Nephron progenitor cell (in vitro differentiated cells): ENCODE measurements at regions not wholly inside any gene's neighbourhood (a gene's known extent, or its start where the extent isn't known, plus 50 kb on each side); places are given as distances from the start of the nearest gene placed in this dataset.
"Not testable (repeated sequence)": the region's sequence is repeated elsewhere in the genome, so short reads cannot be mapped to it uniquely, and the experiment has no call there.

Experiments
- DNase-seq: peaks from one replicate; pipeline ENCODE4 v3.0.0; 2021
- H3K27ac Mint-ChIP-seq: 2 replicates; pipeline ENCODE4 v1.8.0; 2021; ENCODE audit warnings: mild to moderate bottlenecking, moderate library complexity, mixed read lengths
- H3K27me3 Mint-ChIP-seq: 2 replicates; pipeline ENCODE4 v1.8.0; 2021; ENCODE audit warnings: mild to moderate bottlenecking, low read depth, mixed read lengths; ENCODE audit not compliant: poor library complexity
- H3K36me3 Mint-ChIP-seq: 2 replicates; pipeline ENCODE4 v1.8.0; 2021; ENCODE audit warnings: low read depth, mixed read lengths
- H3K4me1 Mint-ChIP-seq: 2 replicates; pipeline ENCODE4 v1.8.0; 2021; ENCODE audit warnings: mixed read lengths
- H3K4me3 Mint-ChIP-seq: 2 replicates; pipeline ENCODE4 v1.8.0; 2021; ENCODE audit warnings: mild to moderate bottlenecking, moderate library complexity, mixed read lengths
- H3K9me3 Mint-ChIP-seq: 2 replicates; pipeline ENCODE4 v1.8.0; 2021; ENCODE audit warnings: mild to moderate bottlenecking, moderate library complexity, mixed read lengths
- TF ChIP-seq, protein P1 (sequence below): fragments of 200-600 bp; sonication (generic); IDR thresholded peaks from 2 replicates; pipeline ENCODE4 v1.5.0; 2021; ENCODE audit warnings: antibody characterized with exemption

DNA sequence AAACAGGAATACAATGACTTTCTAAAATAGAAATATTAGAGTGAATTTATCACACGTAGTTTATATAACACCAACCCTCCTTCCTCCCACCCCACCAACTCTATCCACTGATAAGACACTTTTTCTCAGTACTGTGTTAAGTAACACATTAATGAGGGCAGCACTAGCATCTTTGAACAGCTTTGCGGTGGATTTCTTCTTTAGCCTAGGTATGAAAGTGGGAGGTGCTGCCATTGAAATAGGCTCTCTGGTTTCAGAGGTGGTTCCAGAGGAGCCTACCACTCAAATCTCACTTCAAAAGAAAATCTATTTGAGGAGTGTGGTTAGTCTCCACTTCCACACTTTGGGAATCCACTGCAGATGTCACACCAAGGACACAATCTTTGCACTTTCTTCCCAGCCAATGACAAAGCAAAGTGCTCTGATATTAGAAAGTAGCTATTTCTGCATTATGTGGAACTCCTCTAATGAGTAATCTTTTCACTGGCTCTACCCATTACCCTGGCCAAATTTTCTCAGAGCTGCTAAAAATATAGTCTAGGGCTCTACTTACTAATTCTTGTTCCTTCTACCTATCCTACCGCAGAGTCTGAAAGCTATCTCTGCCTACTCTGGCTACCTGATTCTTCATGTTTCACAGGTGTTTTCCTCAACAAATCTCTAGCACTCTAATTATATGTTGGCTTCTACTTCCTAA, 1667.8 kb downstream of the MRPL39 start:
- Mint-ChIP-seq H3K9me3 (peaks cover 42% of the 10 kb centered on the region), H3K4me1 (no peaks in the 10 kb centered on the region), H3K36me3 (no peaks in the 10 kb centered on the region), H3K27me3 (peaks cover 3% of the 10 kb centered on the region), H3K4me3 (no peak overlapping the region), H3K27ac (no peak overlapping the region)
- TF ChIP-seq, protein P1, sequence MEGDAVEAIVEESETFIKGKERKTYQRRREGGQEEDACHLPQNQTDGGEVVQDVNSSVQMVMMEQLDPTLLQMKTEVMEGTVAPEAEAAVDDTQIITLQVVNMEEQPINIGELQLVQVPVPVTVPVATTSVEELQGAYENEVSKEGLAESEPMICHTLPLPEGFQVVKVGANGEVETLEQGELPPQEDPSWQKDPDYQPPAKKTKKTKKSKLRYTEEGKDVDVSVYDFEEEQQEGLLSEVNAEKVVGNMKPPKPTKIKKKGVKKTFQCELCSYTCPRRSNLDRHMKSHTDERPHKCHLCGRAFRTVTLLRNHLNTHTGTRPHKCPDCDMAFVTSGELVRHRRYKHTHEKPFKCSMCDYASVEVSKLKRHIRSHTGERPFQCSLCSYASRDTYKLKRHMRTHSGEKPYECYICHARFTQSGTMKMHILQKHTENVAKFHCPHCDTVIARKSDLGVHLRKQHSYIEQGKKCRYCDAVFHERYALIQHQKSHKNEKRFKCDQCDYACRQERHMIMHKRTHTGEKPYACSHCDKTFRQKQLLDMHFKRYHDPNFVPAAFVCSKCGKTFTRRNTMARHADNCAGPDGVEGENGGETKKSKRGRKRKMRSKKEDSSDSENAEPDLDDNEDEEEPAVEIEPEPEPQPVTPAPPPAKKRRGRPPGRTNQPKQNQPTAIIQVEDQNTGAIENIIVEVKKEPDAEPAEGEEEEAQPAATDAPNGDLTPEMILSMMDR, result no peak
- no peak for DNase-seq

DNA sequence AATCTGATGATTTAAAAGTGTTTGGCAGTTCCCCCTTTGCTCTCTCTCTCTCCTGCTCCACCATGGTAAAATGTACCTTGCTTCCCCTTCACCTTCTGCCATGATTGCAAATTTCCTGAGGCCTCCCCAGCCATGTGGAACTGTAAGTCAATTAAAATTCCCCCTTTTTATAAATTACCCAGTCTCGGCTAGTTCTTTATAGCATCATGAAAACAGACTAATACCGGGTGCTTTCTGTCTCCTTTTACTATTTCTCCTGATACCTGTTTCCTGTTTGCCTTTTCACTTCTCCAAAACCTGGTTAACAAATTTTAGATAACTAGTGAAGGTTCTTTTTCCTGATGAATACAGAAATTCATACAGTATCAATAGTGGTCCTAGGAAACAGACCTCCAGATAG, 1670.3 kb downstream of the MRPL39 start:
- DNase-seq, result no peak
- Mint-ChIP-seq H3K9me3 (peaks cover 54% of the 10 kb centered on the region), H3K27me3 (peaks cover 3% of the 10 kb centered on the region), H3K4me1 (no peaks in the 10 kb centered on the region), H3K36me3 (no peaks in the 10 kb centered on the region), H3K27ac (no peak overlapping the region), H3K4me3 (no peak overlapping the region)
- TF ChIP-seq, protein P1, result no peak

DNA sequence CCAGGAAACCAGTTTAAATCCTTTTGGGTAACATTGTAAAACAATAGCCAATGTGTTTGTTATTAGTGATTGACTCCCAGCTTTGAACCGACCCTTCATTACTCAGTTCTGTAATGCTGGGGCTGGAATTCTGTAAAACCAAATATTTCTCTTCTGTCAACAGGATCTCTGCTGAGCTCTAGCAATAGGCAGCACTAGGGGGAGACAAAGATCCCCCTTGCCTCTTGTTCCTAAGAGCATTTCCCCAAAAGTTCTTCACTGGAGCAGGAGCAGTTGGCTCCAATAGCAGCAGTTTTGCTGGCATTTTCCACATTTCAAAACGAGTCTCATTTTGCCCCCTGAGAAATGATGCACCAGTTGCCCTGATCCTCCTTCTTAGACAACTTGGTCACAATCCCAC, 1671.1 kb downstream of the MRPL39 start:
- Mint-ChIP-seq H3K36me3 (no peaks in the 10 kb centered on the region), H3K27ac (no peak overlapping the region), H3K4me3 (no peak overlapping the region), H3K4me1 (no peaks in the 10 kb centered on the region), H3K27me3 (peaks cover 3% of the 10 kb centered on the region), H3K9me3 (peaks cover 53% of the 10 kb centered on the region)
- TF ChIP-seq, protein P1, result peak; percentile 17
- no peak for DNase-seq

DNA sequence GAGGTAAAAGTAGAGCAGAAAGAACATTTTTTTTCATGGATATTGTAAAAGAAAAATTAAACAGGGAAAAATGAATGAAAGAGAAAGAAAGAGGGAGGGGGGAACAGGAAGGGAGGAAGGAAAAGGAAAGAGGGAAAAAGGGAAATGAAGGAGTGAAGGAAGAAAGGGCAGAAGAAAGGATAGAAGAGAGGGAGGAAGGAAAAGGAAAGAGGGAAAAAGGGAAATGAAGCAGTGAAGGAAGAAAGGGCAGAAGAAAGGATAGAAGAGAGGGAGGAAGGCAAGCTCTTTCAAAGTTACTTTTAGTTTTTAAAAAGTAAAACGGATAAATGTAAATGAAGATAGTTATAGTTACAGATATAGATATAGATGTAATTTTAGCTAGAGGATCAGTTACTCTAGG, 1676.7 kb downstream of the MRPL39 start:
- TF ChIP-seq, protein P1, result no peak
- Mint-ChIP-seq H3K9me3 (peaks cover 32% of the 10 kb centered on the region), H3K4me3 (no peak overlapping the region), H3K36me3 (no peaks in the 10 kb centered on the region), H3K27me3 (no peaks in the 10 kb centered on the region), H3K4me1 (no peaks in the 10 kb centered on the region), H3K27ac (no peak overlapping the region)
- DNase-seq, result no peak

DNA sequence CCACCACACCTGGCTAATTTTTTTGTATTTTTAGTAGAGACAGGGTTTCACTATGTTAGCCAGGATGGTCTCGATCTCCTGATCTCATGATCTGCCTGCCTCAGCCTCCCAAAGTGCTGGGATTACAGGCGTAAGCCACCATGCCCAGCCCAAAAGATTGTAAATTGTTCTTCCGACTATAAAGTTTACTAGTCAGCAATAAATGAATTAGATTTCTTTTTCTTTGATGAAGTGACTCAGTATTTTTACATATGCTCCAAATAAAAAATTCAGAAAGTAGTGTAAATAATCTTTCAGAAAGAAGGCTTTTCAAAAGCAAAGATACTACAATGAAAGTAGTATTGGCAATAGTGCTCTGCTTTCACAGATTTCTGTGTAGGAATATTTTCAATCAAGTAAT, 1680.9 kb downstream of the MRPL39 start:
- not testable (repeated sequence) for H3K27me3 Mint-ChIP-seq, H3K27ac Mint-ChIP-seq, H3K4me3 Mint-ChIP-seq, H3K36me3 Mint-ChIP-seq, DNase-seq, H3K4me1 Mint-ChIP-seq
- H3K9me3 Mint-ChIP-seq, result peaks cover 39% of the 10 kb centered on the region

DNA sequence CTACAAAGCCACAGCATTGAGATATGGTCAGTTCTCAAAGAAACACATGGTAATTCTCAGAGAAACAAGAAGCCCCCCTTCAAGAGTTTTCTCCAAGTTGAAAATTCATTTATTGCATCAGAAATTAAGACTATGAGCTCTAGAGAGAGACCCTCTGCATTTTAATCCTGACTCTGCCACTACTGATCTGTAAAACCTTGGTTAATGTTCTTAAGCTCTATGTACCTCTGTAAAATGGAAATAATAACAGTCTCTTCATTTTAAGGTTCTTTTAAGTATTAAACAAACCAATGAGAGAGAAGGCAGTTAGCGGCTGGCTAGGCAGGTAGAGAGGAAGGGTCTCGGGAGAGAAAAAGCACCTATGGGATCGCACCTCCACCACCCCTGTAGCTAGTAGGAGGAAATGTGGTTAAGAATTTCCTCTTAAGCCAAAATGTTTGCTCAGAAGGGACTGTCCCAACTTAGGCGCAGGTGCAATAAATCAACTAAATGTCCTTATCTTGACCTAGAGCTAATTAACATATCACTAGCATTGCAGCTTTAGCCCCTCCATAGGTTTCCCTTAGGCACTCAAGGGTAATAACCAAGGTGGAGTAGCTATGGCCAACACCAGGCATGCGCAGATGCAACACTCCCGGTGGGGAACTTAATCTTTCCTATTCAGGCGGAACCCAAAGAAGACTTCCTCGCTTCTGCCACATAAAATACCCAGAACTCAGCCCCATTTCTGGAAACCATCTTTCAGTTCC, 1685.4 kb downstream of the MRPL39 start:
- TF ChIP-seq, protein P1, result no peak
- Mint-ChIP-seq H3K9me3 (peaks cover 58% of the 10 kb centered on the region), H3K4me3 (no peak overlapping the region), H3K4me1 (no peaks in the 10 kb centered on the region), H3K36me3 (no peaks in the 10 kb centered on the region), H3K27me3 (no peaks in the 10 kb centered on the region), H3K27ac (no peak overlapping the region)
- no peak for DNase-seq
